HG02623 (cell line): ENCODE measurements at regions not wholly inside any gene's neighbourhood (a gene's known extent, or its start where the extent isn't known, plus 50 kb on each side); places are given as distances from the start of the nearest gene placed in this dataset.

ENCODE experiments used
- ATAC-seq: cut with Tn5 transposase; IDR thresholded peaks from one replicate; pipeline ENCODE4 v1.9.1; 2021; ENCODE audit warnings: moderate library complexity; ENCODE audit not compliant: unreplicated experiment

GRCh38 chr10:36147529-36147928, 505.4 kb upstream of the FZD8 start:
- no peak for ATAC-seq

- no peak for ATAC-seq
Measured at GRCh38 chr10:36141856-36142560, 499.9 kb upstream of the FZD8 start.

- no peak for ATAC-seq
Measured at GRCh38 chr10:36129051-36129450, 487.0 kb upstream of the FZD8 start.

GRCh38 chr10:36126076-36126475, 484.0 kb upstream of the FZD8 start:
- ATAC-seq: no peak

- ATAC-seq: no peak
Measured at GRCh38 chr10:36119455-36119854, 477.4 kb upstream of the FZD8 start.

- ATAC-seq: no peak
Measured at GRCh38 chr10:36118314-36118713, 476.2 kb upstream of the FZD8 start.

GRCh38 chr10:36117890-36118289, 475.8 kb upstream of the FZD8 start:
- ATAC-seq: no peak

- no peak for ATAC-seq
Measured at GRCh38 chr10:36117231-36117630, 475.1 kb upstream of the FZD8 start.

GRCh38 chr10:36116731-36117130, 474.6 kb upstream of the FZD8 start:
- ATAC-seq: no peak

- no peak for ATAC-seq
Measured at GRCh38 chr10:36116040-36116439, 473.9 kb upstream of the FZD8 start.

GRCh38 chr10:36115364-36115763, 473.3 kb upstream of the FZD8 start:
- no peak for ATAC-seq

- ATAC-seq: no peak
Measured at GRCh38 chr10:36114913-36115312, 472.8 kb upstream of the FZD8 start.

- no peak for ATAC-seq
Measured at GRCh38 chr10:36114141-36114540, 472.0 kb upstream of the FZD8 start.

GRCh38 chr10:36111676-36112075, 469.6 kb upstream of the FZD8 start:
- ATAC-seq: no peak

- ATAC-seq: no peak
Measured at GRCh38 chr10:36110097-36110496, 468.0 kb upstream of the FZD8 start.

- ATAC-seq: no peak
Measured at GRCh38 chr10:36109399-36110023, 467.4 kb upstream of the FZD8 start.

GRCh38 chr10:36097696-36098095, 455.6 kb upstream of the FZD8 start:
- ATAC-seq: no peak

GRCh38 chr10:36096576-36096975, 454.5 kb upstream of the FZD8 start:
- ATAC-seq: no peak

- no peak for ATAC-seq
Measured at GRCh38 chr10:36094096-36094495, 452.0 kb upstream of the FZD8 start.

- no peak for ATAC-seq
Measured at GRCh38 chr10:36092116-36092515, 450.0 kb upstream of the FZD8 start.

- ATAC-seq: no peak
Measured at GRCh38 chr10:36091007-36091406, 448.9 kb upstream of the FZD8 start.

- no peak for ATAC-seq
Measured at GRCh38 chr10:36089790-36090440, 447.8 kb upstream of the FZD8 start.
